ENCODE measurements at regions not wholly inside any gene's neighbourhood (a gene's known extent, or its start where the extent isn't known, plus 50 kb on each side); places are given as distances from the start of the nearest gene placed in this dataset.

- TF ChIP-seq KIAA2018 (CRISPR knock-in tag; IDR thresholded peaks at IDR 0.05; ENCODE audit: borderline replicate concordance) = no peak
- TF ChIP-seq JUN (CRISPR knock-in tag; IDR thresholded peaks at IDR 0.05) = no peak
- no peak for TF ChIP-seq RFX3 (CRISPR knock-in tag; IDR thresholded peaks at IDR 0.05)
Observed at GRCh38 chr4:165763640-165764039, 109.4 kb upstream of the TLL1 start (continued).

DNA sequence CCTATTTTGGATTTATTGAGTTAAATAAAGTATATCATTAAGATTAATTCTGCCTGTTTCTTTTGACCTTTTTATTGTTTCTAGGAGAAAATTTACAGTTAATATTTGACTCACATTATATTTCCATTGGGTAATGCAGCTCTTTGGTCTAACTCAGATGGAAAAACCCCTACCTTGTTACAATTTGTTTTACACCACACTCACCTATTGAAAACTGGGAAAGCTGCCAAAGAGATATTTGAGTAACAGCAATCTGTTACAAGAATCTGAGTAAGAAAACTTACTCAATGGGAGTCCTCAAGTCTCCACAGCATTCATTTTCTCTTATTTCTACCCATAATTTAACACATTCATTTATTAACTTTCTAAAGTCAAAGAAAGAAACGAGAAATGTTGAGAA is 108.0 kb upstream of the TLL1 start:
- in situ Hi-C loops (cut with HindIII; ENCODE audit: extremely low pct_ligation_motif_present, low pct_unique_long_range_greater_than_20kb) = no loop called here
- Histone ChIP-seq H4K20me1 (ENCODE audit: insufficient read depth, low read length) (no peaks in the 10 kb centered on the region), H3K4me2 (ENCODE audit: low read depth, low read length) (no peak overlapping the region), H3K4me3 (replicated peaks in 1 of 3; ENCODE audit: insufficient read depth in 1 of 3, low read depth in 2 of 3, low read length in 3 of 3) (no peak overlapping the region), H3K79me2 (ENCODE audit: insufficient read depth, low read length) (no peaks in the 10 kb centered on the region), H3K36me3 (replicated peaks in 1 of 2; ENCODE audit: control insufficient read depth in 1 of 2, insufficient read depth in 2 of 2, low read length in 2 of 2) (no peaks in the 10 kb centered on the region), H3K9me3 (ENCODE audit: low read length) (no peaks in the 10 kb centered on the region), H3K4me1 (ENCODE audit: insufficient read depth, low read length) (no peaks in the 10 kb centered on the region), H3K27me3 (ENCODE audit: control insufficient read depth in 1 of 2, insufficient read depth in 2 of 2, low read length in 2 of 2) (no peaks in the 10 kb centered on the region), H3K27ac (ENCODE audit: extremely low read length, insufficient read depth, low read length) (no peak overlapping the region), H3K9ac (ENCODE audit: insufficient read depth, low read depth, low read length) (no peak overlapping the region), H2AFZ (ENCODE audit: low read length) (no peak overlapping the region)
- no TSS peak for BruUV-seq (replicated peaks)
- DNase-seq (ENCODE audit: low spot score) = no peak
- ChIA-PET CTCF (ENCODE audit: low intra/inter-chr PET ratio, low total read pairs) (no interaction called here), POLR2A (no interaction called here)
- no peak for FAIRE-seq
- intact Hi-C loops (cut with micrococcal nuclease; ENCODE audit: unreplicated experiment) = no loop called here
- no peak for TF ChIP-seq XBP1 (CRISPR knock-in tag; IDR thresholded peaks at IDR 0.05)
- no peak for TF ChIP-seq ZNF780A (CRISPR knock-in tag; IDR thresholded peaks at IDR 0.05)
- 5% methylated on average over 1 of the region's 1 CpG for WGBS (ENCODE audit: low lambda C conversion rate)
- no peak for ATAC-seq
